Adrenal gland (tissue), 5 donors: ENCODE measurements at regions not wholly inside any gene's neighbourhood (a gene's known extent, or its start where the extent isn't known, plus 50 kb on each side); places are given as distances from the start of the nearest gene placed in this dataset.

Experiments
- POLR2A ChIP-seq, 2 donors: fragments of 450-650 bp; IDR thresholded peaks; one replicate each; pipeline ENCODE4 v1.6.1; 2017; ENCODE audit warnings: antibody characterized with exemption in 2 of 2, mild to moderate bottlenecking in 2 of 2, moderate library complexity in 1 of 2
- TF ChIP-seq, protein P1 (sequence below), 6 experiments: fragments of 450-650 bp in 4 of 6; fragments of 200-600 bp in 2 of 6; sonication (generic) in 1 of 6; IDR thresholded peaks; 1 replicate in 5 of 6; 2 replicates in 1 of 6; pipeline versions ENCODE4 v1.5.1 to v1.8.0; 2016 to 2021; ENCODE audit warnings: antibody characterized with exemption in 6 of 6, mild to moderate bottlenecking in 2 of 6, moderate library complexity in 1 of 6
- donor health status: DM: no; HTN: no; CAD: no.

DNA sequence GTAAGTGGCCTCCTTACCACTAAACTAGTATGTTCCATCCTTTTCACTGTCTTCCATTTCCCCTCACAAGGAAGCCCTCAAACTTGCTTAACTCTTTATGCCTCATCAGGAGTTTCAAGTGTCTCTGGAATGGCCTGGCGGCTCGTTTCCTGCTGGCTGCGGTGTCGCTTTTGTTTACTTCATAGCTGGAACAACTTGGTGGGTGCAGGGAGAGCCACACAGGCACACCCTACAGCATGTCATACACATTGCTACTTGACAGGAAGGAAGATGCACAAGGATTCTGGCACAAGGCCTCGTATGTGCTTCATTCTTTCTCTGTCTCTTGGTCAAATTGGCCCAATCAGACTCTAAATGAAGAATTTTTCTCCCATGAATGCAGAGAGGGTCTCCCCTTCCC is 488.3 kb downstream of the FOXO1 start:
- TF ChIP-seq, protein P1, sequence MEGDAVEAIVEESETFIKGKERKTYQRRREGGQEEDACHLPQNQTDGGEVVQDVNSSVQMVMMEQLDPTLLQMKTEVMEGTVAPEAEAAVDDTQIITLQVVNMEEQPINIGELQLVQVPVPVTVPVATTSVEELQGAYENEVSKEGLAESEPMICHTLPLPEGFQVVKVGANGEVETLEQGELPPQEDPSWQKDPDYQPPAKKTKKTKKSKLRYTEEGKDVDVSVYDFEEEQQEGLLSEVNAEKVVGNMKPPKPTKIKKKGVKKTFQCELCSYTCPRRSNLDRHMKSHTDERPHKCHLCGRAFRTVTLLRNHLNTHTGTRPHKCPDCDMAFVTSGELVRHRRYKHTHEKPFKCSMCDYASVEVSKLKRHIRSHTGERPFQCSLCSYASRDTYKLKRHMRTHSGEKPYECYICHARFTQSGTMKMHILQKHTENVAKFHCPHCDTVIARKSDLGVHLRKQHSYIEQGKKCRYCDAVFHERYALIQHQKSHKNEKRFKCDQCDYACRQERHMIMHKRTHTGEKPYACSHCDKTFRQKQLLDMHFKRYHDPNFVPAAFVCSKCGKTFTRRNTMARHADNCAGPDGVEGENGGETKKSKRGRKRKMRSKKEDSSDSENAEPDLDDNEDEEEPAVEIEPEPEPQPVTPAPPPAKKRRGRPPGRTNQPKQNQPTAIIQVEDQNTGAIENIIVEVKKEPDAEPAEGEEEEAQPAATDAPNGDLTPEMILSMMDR (IDR thresholded peaks at IDR 0.05) = no peak
- no peak for TF ChIP-seq POLR2A (IDR thresholded peaks at IDR 0.05)
